ENCODE measurements at regions not wholly inside any gene's neighbourhood (a gene's known extent, or its start where the extent isn't known, plus 50 kb on each side); places are given as distances from the start of the nearest gene placed in this dataset.

GRCh38 chr2:173749315-173749714, 215.9 kb downstream of the SP3 start:
- no peaks in the 10 kb centered on the region for H3K36me3 ChIP-seq
- 37% methylated on average over 2 of the region's 2 CpGs for WGBS
- TF ChIP-seq CTCF (IDR thresholded peaks at IDR 0.05) (peak in 1 of 4 experiments; percentile 27), POLR2AphosphoS5 (IDR thresholded peaks at IDR 0.05) (no peak)
- no peaks in the 10 kb centered on the region for H3K27me3 ChIP-seq (replicated peaks; ENCODE audit: insufficient read depth)
- no peak for DNase-seq (ENCODE audit: low spot score)
- intact Hi-C loops (cut with DNase I) = no loop called here
- no peaks in the 10 kb centered on the region for H3K4me1 ChIP-seq (replicated peaks)
- no peak overlapping the region for H3K4me3 ChIP-seq
- no peaks in the 10 kb centered on the region for H3K9me3 ChIP-seq
- H3K27ac ChIP-seq = no peak overlapping the region

GRCh38 chr2:173750353-173750801, 214.8 kb downstream of the SP3 start:
- H3K27ac ChIP-seq = no peak overlapping the region
- DNase-seq (ENCODE audit: low spot score) = no peak
- no peaks in the 10 kb centered on the region for H3K9me3 ChIP-seq
- TF ChIP-seq POLR2A (IDR thresholded peaks at IDR 0.05) (no peak), POLR2AphosphoS5 (IDR thresholded peaks at IDR 0.05) (no peak), CTCF (IDR thresholded peaks at IDR 0.05) (peak in 1 of 4 experiments; percentile 14)
- no peak overlapping the region for H3K4me3 ChIP-seq
- no peaks in the 10 kb centered on the region for H3K27me3 ChIP-seq (replicated peaks; ENCODE audit: insufficient read depth)
- 58% methylated on average over 7 of the region's 7 CpGs for WGBS
- no peaks in the 10 kb centered on the region for H3K36me3 ChIP-seq
- H3K4me1 ChIP-seq (replicated peaks) = no peaks in the 10 kb centered on the region
- intact Hi-C loops (cut with DNase I) = no loop called here

- no peak for DNase-seq (ENCODE audit: low spot score)
- H3K27me3 ChIP-seq (replicated peaks; ENCODE audit: insufficient read depth) = no peaks in the 10 kb centered on the region
- H3K9me3 ChIP-seq = no peaks in the 10 kb centered on the region
- TF ChIP-seq POLR2AphosphoS5 (IDR thresholded peaks at IDR 0.05) (no peak), CTCF (IDR thresholded peaks at IDR 0.05) (no peak), POLR2A (IDR thresholded peaks at IDR 0.05) (no peak)
- no peak overlapping the region for H3K27ac ChIP-seq
- no peaks in the 10 kb centered on the region for H3K36me3 ChIP-seq
- H3K4me3 ChIP-seq = no peak overlapping the region
- H3K4me1 ChIP-seq (replicated peaks) = no peaks in the 10 kb centered on the region
- intact Hi-C loops (cut with DNase I) = no loop called here
- WGBS = 83% methylated on average over 4 of the region's 4 CpGs
These were observed 214.3 kb downstream of the SP3 start for GRCh38 chr2:173750831-173751230.

GRCh38 chr2:173751245-173751975, 213.8 kb downstream of the SP3 start:
- H3K27me3 ChIP-seq (replicated peaks; ENCODE audit: insufficient read depth) = no peaks in the 10 kb centered on the region
- no peak overlapping the region for H3K27ac ChIP-seq
- 84% methylated on average over 9 of the region's 9 CpGs for WGBS
- DNase-seq (ENCODE audit: low spot score) = no peak
- H3K4me1 ChIP-seq (replicated peaks) = no peaks in the 10 kb centered on the region
- H3K36me3 ChIP-seq = no peaks in the 10 kb centered on the region
- TF ChIP-seq CTCF (IDR thresholded peaks at IDR 0.05) (no peak), POLR2AphosphoS5 (IDR thresholded peaks at IDR 0.05) (no peak), POLR2A (IDR thresholded peaks at IDR 0.05) (no peak)
- H3K4me3 ChIP-seq = no peak overlapping the region
- H3K9me3 ChIP-seq = no peaks in the 10 kb centered on the region
- intact Hi-C loops (cut with DNase I) = no loop called here

GRCh38 chr2:173752152-173752551, 213.0 kb downstream of the SP3 start:
- Histone ChIP-seq H3K36me3 (no peaks in the 10 kb centered on the region), H3K27ac (no peak overlapping the region), H3K4me3 (no peak overlapping the region), H3K27me3 (replicated peaks; ENCODE audit: insufficient read depth) (no peaks in the 10 kb centered on the region), H3K9me3 (no peaks in the 10 kb centered on the region), H3K4me1 (replicated peaks) (no peaks in the 10 kb centered on the region)
- no peak for DNase-seq (ENCODE audit: low spot score)
- WGBS = 37% methylated on average over 1 of the region's 1 CpG
- TF ChIP-seq POLR2AphosphoS5 (IDR thresholded peaks at IDR 0.05) (no peak), POLR2A (IDR thresholded peaks at IDR 0.05) (no peak), CTCF (IDR thresholded peaks at IDR 0.05) (no peak)
- intact Hi-C loops (cut with DNase I) = no loop called here

All from prostate gland (tissue), 2 donors.